EL (cell line): ENCODE measurements at regions not wholly inside any gene's neighbourhood (a gene's known extent, or its start where the extent isn't known, plus 50 kb on each side); places are given as distances from the start of the nearest gene placed in this dataset.
"Not testable (repeated sequence)": the region's sequence is repeated elsewhere in the genome, so short reads cannot be mapped to it uniquely, and the experiment has no call there.

Source experiments
- DNase-seq: peaks from one replicate; pipeline ENCODE4 v3.0.0-alpha.2; 2016

DNA sequence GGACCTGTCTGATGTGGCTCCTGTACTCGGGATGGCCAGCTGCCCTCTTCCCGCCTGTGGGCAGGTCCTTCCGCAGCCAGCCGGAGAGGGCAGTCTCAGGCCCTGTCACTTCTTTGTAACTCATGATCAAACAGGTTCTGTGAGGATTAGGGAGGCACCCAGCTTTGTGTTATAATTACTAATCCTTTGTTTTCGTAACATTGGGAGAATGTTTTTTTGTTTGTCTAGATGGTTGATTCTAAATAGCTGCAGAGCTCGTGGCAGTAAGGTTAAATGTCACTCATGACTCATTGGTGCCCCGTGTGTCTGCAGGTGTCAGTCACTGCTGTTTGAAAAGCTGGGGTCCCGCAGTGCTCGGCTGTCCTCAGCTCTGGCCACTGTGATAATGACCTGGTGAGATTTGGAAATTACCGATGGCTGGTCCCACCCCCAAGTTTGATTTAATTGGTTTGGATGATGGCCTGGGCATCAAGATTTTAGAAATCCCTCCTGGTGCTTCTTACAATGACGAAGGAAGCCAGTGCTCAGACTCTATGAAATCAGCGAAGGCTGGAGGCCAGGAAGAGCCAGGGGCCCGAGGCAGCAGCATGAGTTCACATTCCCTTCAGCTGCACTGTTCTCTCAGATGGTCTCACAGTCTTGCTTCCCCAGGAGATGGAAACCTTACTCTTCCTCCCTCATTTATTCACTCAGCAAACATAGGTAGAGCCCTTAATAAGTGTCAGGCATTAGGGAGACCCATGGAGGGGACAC is 172.8 kb downstream of the VAPA start:
- no peak for DNase-seq

DNA sequence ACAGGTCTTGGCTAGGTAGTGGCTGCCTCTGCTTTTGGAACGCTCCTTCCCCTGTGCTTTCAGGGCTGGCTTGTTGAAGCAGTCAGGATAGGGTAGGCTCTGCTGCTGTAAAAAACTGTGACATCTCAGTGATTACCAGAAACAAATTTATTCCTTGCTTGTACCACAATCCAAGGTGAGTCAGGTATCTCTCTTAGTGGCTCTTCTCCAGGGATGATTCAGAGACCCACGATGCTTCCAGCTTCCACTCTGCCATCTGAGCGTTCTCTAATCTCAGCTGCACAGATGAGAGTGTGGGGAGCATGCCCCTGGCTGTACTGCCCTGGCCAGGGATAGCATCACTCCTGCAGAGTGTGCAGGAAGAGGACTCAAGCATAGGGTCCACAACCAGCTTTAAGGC is 174.9 kb downstream of the VAPA start:
- no peak for DNase-seq

DNA sequence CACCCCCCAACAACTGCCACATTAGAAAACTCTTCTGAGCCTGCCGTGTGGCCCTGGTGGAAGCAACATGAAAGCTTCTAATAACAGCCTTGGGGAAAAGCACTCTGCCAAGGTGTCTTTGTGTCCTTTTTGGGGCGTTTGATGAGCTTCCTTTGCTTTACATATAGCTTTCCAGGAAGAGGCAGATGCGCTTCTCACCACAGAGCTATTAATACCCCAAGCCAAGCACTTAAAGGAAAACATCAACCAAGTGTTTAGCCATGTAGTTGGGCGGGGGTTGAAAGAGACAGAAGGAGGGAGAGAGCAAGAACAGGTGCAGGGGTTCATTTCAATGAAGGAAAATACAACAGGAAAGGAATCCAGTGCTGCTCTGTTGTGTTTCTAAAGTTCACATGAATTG is 176.1 kb downstream of the VAPA start:
- DNase-seq: no peak

DNA sequence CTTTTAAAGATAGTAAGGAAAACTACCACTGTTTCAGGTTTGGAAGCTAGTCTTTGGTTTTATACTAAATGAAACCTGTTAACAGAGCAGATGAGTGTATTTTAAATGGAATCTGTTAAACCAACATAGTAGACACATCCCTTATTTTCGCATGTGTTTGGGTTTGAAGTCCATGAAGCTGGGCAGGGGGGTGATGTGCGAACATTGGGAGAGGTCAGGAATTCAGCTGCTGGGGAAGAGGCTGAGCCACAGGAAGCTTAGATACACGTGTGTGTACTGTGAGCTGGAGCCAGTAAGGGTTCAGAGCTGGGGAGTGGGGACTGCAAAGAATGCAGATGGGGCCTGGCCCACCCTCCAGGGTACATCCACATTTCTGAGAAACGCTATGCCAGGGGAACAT is 176.9 kb downstream of the VAPA start:
- no peak for DNase-seq

DNA sequence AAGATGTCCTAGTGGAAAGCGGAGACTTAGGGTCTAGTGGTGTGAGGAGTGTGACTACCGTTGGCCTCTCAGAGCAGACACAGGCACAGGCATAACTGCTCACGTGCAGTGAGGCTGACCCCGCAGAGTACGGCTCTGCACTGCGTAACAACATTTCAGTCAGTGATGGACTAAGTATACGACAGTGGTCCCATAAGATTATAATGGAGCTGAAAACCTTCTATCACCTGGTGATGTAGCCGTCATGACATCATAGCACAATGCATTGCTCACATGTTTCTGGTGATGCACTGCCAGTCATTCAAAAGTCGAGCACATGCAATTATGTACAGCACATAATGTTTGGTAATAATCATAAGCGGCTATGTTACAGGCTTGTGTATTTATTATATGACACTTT is 179.6 kb downstream of the VAPA start:
- DNase-seq: no peak

DNA sequence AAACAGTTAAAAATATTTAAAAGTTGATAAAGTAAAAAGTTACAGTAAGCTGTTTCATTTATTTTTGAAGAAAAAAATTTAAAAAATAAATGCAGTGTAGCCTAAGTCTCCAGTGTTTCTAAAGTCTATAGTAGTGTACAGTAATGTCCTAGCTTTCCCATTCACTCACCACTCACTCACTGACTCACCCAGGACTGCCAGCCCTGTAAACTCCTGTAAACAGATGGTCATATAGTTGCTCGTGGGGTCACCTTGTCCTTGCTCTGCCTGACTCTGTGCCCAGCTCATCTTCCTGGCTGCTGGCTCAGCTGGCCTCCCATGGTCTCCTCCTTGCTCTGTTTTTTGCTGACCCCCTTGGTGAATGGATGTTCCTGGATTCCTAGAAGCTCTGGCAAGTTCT is 180.3 kb downstream of the VAPA start:
- peak; percentile 42 for DNase-seq

DNA sequence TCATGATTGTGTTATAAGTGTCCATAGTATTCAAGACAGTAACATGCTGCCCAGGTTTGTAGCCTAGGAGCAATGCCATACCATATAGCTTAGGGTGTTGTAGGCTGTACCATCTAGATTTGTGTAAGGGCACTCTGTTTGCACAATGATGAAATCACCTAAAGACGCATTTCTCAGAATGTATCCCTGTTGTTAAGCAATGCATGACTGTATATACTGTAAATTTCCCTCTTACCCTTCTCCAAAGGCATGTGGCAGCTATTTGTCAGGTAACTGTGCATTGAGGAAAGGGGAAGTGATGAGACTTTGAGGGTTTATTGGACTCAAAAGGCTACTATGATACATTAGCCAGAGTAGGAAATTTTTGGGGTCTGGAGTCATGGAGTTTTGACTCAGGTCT is 180.8 kb downstream of the VAPA start:
- no peak for DNase-seq

DNA sequence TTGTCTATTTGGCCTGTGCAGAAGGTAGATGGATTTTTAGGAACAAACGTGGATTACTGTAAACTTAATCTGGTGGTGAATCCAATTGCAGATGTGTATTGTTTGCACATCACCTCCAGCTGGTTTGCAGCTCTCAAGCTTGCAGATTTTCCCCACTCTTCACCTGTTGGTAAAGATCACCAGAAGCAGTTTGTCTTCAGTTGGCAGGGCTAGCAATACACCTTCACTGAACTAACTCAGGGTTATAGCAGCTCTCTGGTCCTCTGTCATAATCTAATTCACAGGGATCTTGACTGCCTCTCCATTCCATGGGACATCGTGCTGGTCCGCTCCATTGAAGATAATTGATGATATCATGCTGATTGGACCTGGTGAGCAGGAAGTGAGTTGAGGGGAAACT is 181.5 kb downstream of the VAPA start:
- DNase-seq: no peak

DNA sequence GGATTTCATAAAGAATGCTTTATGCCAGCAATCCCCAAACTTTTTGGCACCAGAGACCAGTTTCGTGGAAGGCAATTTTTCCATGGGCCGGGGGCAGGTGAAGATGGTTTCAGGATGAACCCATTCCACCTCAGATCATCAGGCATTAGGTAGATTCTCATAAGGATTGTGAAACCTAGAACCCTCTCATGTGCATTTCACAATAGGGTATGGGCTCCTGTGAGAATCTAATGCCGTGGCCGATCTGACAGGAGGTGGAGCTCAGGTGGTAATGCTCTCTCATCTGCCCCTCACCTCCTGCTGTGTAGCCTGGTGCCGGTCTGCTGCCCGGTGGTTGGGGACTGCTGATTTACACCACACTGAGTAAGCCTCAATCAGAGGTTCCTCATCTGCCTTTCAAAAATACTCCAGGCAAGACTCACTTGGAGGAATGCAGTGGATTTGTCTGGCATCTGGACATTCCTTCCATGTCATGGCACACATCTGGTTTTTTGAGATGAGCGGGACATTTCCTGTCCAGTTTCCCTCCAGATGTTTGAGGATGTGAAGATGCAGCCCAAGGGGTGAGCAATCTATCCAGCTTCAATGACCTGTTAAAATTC is 185.8 kb downstream of the VAPA start:
- peak; percentile 57 for DNase-seq

DNA sequence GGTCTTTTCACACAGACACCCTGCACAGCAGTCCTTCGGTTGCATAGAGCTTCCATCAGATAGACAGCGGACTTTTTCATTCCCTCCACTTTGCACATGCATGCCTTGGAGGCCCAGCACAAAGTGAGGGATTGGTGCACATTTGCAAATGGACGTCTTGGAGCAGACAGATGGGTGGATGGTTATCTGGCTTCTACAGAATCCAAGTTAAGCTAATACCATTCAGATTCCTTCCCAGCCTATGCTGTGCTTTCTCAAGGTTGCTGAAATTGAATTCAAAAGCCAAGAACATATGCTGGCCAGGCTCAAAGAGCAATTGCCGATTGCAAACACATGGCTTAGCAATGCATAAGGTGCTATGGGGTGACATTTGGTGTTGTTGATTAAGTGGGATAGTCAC is 186.4 kb downstream of the VAPA start:
- no peak for DNase-seq

DNA sequence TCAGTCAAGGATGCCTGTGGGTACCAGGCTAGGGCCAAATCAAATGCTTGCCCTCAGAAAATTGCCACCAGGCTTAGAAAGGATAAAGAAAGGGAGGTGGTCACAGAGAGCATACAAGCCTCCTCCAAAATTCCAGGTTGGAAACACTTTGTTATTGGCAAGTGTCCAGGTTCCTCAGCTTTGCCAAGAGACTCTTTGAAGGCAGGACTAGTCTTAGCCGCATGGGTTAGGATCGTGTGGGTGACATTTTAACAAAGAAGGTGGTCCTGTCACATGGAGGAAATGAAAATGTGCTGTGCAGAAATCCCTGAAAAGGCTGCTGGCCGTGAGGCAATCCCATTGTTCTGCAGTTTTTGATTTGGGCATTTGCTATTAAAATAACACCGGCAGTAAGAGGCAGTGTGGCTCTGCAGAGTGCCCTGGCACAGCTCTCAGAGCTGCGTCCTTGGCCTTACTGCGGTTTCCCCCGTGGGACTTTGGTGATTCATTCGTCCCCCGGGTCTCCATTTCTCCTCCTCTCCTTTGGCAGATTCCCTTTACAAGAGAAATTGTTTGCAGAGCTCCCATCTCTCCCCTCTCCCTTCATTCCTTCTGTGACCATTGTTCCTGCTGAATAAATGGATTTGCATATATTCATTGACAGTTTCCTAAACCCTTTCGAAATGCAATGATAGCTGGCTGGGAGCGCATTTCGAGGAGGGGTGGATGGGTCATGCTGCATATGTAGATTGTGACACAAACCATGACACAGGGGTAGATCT is 187.3 kb downstream of the VAPA start:
- peak; percentile 65 for DNase-seq

DNA sequence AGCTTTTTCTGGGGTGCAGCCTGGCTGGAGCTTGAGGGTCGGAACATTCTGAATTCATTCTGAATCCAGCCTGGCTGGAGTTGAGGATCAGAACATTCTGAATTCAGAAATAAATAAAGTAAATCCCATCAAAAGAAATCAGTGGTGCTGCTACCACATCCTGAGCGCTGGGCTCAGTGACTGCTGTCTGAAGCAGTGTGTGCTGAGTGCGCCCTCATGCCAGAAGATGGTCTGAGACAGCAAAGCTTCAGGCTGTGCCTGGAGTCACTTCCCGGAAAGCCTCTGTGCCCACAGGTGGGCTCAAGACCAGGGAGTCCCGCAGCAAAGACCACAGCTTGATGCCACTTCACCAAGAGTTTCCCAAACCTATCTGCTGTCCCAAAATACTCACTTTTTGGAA is 187.9 kb downstream of the VAPA start:
- DNase-seq: no peak

DNA sequence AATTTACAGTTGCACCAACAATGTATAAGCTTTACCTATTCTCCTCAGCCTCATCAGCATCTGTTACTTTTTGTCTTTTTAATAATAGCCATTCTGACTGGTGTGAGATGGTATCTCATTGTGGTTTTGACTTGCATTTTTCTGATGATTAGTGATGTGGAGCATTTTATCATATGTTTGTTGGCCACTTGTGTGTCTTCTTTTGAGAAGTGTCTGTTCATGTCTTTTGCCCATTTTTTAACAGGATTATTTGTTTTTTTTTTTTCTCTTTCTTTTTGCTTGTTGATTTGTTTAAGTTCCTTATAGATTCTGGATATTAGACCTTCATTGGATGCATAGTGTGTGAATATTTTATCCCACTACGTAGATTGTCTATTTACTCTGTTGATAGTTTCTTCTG is 191.3 kb downstream of the VAPA start:
- DNase-seq: not testable (repeated sequence)

DNA sequence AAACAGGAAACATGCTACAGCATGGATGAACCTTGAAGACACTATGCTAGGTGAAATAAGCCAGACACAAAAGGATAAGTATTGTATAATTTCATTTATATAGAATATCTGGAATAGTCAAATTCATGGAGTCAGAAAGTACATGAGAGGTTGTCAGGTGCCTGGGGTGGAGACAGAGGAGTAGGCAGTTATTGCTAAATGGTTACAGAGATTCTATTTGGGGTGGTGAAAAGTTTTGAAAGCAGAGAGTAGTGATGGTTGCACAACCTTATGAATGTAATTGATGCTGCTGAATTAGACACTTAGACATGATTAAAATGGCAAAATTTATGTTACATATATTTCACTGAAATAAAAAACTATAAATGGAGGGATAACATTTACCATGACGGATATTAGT is 197.4 kb downstream of the VAPA start:
- DNase-seq: no peak

DNA sequence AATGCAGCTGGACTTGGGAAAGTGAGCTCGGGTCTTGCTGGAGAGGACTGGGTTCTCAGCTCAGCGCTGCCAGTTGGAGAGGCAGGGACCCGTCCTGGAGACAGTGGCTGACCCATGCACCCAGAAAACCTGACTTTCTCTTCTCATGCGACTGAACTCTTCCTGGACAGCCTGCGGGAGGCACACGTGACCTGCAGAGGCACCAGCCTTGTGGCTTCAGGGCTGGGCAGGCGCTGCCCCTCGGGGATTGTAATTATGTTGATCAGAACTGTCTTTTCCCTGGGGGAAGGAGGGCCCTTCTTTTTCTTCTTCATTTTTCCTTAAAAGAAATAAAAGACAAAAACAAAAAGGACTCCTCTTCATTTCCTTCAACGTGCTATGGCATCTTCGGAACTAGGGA is 198.1 kb downstream of the VAPA start:
- no peak for DNase-seq

DNA sequence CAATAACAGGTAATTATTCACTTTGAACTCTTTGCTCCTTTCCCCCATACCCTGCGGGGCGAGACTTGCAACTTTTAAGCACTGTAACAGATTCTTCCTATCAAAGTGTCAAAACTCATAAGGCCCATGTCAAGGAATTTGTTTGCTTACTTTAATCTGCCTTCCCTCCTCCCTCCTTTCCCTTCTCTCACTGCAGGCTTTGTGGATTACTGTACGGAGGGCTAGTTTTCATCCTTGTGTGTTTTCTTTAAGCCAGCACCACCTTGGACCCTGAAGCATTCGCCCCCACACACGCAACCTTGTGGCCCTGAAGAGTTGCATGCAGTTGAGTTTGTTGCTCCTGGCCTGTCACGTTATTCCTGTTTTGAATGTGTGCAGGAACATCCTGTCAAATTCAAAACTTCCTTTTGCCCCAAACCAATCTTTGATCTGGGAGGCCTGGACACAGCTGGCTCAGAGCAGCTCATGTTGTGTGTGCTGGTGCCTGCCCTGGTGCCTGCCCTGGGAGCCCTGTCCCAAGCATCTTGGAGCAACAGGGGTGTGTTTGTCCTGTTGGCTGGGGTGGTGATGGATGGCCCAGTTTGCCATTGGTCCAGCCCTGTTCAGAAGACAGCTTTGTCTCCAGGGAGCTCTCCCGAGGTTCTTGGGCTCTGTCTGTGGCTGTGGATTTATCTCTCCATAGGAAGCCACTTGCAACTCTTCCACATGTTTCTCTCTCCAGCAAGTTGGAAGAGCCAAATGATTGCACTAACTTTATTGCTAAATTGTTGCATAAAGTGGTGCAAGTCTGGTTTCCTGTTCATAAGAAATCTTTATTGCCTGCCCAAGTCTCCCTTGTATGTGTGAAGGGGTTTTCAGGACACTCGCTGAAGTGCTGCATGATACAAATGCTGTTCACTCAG is 199.6 kb downstream of the VAPA start:
- DNase-seq: no peak

DNA sequence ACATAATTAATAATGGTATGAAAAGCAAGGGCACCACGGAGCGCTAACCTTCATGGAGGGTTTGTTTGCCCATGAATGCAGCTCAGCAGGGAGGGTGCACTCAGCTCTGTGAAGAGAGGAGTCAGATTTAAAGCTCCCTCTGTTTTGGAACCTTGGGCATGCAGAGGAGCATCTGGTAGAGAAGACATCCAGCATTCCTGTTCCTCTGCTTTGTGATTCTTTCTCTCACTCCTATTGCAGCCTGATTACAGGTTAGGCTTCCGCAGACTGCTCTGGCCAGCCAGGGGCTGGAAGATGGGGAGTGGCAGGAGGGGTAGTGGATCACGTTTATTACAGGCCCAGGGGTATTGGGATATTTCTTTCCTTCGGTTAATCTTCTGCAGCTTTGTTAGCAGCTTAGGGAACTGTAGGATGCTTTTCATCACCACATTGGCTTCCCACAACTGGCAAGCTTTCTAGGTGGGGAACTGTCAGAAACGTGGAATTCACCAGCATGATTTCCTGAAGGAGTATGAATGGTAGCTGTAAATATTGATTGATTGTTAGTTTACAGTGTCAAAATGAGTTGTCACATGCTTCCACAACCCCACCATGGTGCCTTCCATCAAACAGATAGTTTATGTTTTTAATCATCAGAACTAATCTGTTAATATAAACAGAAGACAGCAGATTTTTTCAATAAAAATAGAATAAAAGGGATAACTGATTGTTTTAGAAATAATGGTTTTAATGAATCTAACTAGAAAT is 201.1 kb downstream of the VAPA start:
- no peak for DNase-seq

DNA sequence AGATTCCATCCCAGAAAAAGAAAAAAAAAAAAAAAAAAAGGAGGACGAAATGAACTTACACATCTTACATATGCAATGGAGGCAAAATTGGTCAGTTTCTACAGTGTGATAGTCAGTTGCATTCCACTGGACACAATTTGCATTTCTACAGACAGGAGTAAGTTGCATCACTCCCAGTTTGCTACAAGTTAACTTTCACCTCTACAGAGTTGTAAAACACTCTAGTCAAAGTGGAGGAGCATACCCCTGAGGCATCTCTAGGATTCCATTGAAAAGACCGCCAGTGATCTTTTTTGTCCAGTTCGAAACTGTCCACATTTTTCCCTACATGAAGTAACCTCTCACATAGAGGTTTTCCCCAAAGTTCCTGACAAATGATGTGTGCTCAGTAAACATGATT is 202.8 kb downstream of the VAPA start:
- no peak for DNase-seq

DNA sequence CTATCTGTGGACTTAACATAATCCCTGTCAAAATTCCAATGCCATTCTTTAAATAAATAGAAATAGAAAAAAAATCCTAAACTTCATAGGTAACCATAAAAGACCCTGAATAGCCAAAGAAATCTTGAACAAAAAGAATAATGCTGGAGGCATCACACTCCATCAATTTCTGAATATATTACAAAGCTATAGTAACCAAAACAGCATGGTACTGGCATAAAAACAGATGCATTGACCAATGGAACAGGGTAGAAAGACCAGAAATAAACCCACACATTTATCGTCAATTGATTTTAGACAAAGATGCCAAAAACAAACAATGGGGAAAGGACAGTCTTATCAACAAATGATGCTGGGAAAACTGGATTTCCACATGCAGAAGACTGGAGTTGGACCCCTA is 205.7 kb downstream of the VAPA start:
- DNase-seq: no peak

DNA sequence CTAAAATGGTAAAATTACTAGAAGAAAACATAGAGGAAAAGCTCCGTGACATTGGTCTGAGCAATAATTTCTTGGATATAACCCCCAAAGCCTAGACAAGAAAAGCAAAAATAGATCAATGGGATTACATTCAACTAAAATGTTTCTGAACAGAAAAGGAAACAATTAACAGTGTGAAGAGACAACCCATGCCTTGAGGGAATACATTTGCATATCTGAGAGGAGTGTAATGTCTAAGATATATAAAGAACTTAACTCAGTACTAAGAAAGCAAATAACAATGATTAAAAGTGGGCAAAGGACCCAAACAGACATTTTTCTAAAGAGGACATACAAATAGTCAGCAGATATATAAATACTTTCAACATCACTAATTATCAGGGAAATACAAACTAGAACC is 206.2 kb downstream of the VAPA start:
- no peak for DNase-seq

DNA sequence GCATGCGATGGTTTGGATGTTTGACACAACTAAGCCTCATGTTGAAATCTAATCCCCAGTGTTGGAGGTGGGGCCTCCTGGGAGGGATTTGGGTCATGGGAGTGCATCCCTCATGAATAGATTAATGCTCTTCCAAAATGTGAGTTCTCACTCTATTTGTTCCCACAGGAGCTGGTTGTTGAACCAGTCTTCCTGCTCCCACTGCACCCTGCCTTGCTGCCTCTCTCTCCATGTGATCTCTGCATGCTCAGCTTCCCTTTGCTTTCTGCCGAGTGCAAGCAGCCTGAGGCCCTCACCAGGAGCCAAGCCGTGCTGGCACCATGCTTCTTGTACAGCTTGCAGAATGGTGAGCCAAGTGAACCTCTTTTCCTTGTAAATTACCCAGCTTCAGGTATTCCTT is 206.8 kb downstream of the VAPA start:
- no peak for DNase-seq

DNA sequence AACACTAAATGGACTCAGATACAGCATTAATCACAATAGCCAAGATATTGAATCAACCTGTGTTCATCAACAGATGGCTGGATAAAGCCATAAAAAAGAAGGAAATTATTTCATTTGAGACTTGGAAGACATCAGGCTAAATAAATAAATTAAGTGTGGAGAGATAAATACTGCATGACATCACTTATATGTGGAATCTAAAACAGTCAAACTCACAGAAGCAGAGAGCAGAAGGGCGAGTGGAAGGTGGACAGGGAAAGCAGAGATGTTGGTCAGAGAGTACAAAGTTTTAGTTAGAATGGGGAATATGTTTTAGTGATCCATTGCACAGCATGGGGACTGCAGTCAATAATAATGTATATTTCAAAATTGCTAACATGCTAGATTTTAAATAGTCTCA is 207.2 kb downstream of the VAPA start:
- no peak for DNase-seq
